AG04450 (cell line): ENCODE measurements at regions not wholly inside any gene's neighbourhood (a gene's known extent, or its start where the extent isn't known, plus 50 kb on each side); places are given as distances from the start of the nearest gene placed in this dataset.

Source experiments
- CTCF ChIA-PET: fragments of 300-600, 350-600 bp; formaldehyde crosslinking; extraction: SDS; loops from one replicate; lab custom pipeline; 2022; ENCODE audit warnings: antibody characterized with exemption, inconsistent platforms; lab: Charles Lee
- POLR2A ChIA-PET: fragments of 350-600 bp; formaldehyde crosslinking; extraction: SDS; loops from one replicate; lab custom pipeline; 2021; ENCODE audit warnings: antibody characterized with exemption, inconsistent platforms; lab: Yijun Ruan, JAX
- DNase-seq: peaks from one replicate; pipeline ENCODE4 v3.0.0-alpha.2; 2011; ENCODE audit warnings: low read depth, low spot score
- H3K27ac ChIP-seq: one replicate; pipeline ENCODE4 v1.5.1; 2012; ENCODE audit warnings: low read depth, low read length, control low read depth
- H3K27me3 ChIP-seq: one replicate; pipeline ENCODE4 v1.6.0; 2012; ENCODE audit warnings: low read length; ENCODE audit not compliant: control insufficient read depth, insufficient read depth
- H3K4me3 ChIP-seq: 2 replicates; pipeline ENCODE4 v1.5.1; 2011; ENCODE audit warnings: mild to moderate bottlenecking, low read depth, low read length, control low read depth
- H3K9me3 ChIP-seq: 2 replicates; pipeline ENCODE4 v1.5.1; 2012; ENCODE audit warnings: low read length; ENCODE audit not compliant: control insufficient read depth, insufficient read depth
- CTCF ChIP-seq: IDR thresholded peaks from 2 replicates; pipeline ENCODE4 v1.5.1; 2011; ENCODE audit warnings: low read depth, low read length, control low read depth, inconsistent platforms

GRCh38 chr2:7886666-7887065 is 795.2 kb upstream of the ID2 start:
- no peaks in the 10 kb centered on the region for H3K9me3 ChIP-seq
- ChIA-PET POLR2A (no interaction called here), CTCF (no interaction called here)
- no peak for DNase-seq
- no peak overlapping the region for H3K27ac ChIP-seq
- no peak overlapping the region for H3K4me3 ChIP-seq
- TF ChIP-seq CTCF: no peak
- H3K27me3 ChIP-seq: no peaks in the 10 kb centered on the region

- Histone ChIP-seq H3K27me3 (no peaks in the 10 kb centered on the region), H3K4me3 (no peak overlapping the region), H3K9me3 (no peaks in the 10 kb centered on the region), H3K27ac (no peak overlapping the region)
- no peak for TF ChIP-seq CTCF
- ChIA-PET POLR2A (no interaction called here), CTCF (no interaction called here)
- no peak for DNase-seq
Measured at GRCh38 chr2:7887441-7887840, 794.4 kb upstream of the ID2 start.

- no peak overlapping the region for H3K27ac ChIP-seq
- H3K4me3 ChIP-seq: no peak overlapping the region
- no peaks in the 10 kb centered on the region for H3K27me3 ChIP-seq
- no peak for DNase-seq
- H3K9me3 ChIP-seq: no peaks in the 10 kb centered on the region
- no peak for TF ChIP-seq CTCF
- CTCF ChIA-PET: no interaction called here
- POLR2A ChIA-PET: no interaction called here
Measured at GRCh38 chr2:7888876-7889275, 793.0 kb upstream of the ID2 start.

GRCh38 chr2:7891312-7891711 is 790.5 kb upstream of the ID2 start:
- no peak overlapping the region for H3K27ac ChIP-seq
- no peak for DNase-seq
- POLR2A ChIA-PET: no interaction called here
- no peaks in the 10 kb centered on the region for H3K9me3 ChIP-seq
- no peaks in the 10 kb centered on the region for H3K27me3 ChIP-seq
- TF ChIP-seq CTCF: no peak
- CTCF ChIA-PET: no interaction called here
- H3K4me3 ChIP-seq: no peak overlapping the region

GRCh38 chr2:7895289-7895688 is 786.6 kb upstream of the ID2 start:
- CTCF ChIA-PET: no interaction called here
- no peaks in the 10 kb centered on the region for H3K27me3 ChIP-seq
- no peak overlapping the region for H3K27ac ChIP-seq
- POLR2A ChIA-PET: no interaction called here
- no peak overlapping the region for H3K4me3 ChIP-seq
- no peak for TF ChIP-seq CTCF
- H3K9me3 ChIP-seq: no peaks in the 10 kb centered on the region
- no peak for DNase-seq
